Fibroblast of lung (primary cell): ENCODE measurements at regions not wholly inside any gene's neighbourhood (a gene's known extent, or its start where the extent isn't known, plus 50 kb on each side); places are given as distances from the start of the nearest gene placed in this dataset.
"Not testable (repeated sequence)": the region's sequence is repeated elsewhere in the genome, so short reads cannot be mapped to it uniquely, and the experiment has no call there.

Experiments
- DNase-seq, 2 donors: peaks; one replicate each; pipeline versions ENCODE4 v3.0.0 to v3.0.0-alpha.2; 2010; ENCODE audit warnings: low read depth in 2 of 2
- H2AFZ ChIP-seq: 2 replicates; pipeline ENCODE4 v1.5.1; 2012; ENCODE audit warnings: low read length, control low read depth, inconsistent platforms
- H3K27ac ChIP-seq: 2 replicates; pipeline ENCODE4 v1.5.1; 2011; ENCODE audit warnings: low read length, control low read depth; ENCODE audit not compliant: insufficient read depth
- H3K27me3 ChIP-seq: 2 replicates; pipeline ENCODE4 v1.5.1; 2011; ENCODE audit warnings: mild to moderate bottlenecking, low read length; ENCODE audit not compliant: control insufficient read depth, insufficient read depth
- H3K36me3 ChIP-seq: 2 replicates; pipeline ENCODE4 v1.5.1; 2011; ENCODE audit warnings: low read length; ENCODE audit not compliant: control insufficient read depth, insufficient read depth
- H3K4me1 ChIP-seq: 2 replicates; pipeline ENCODE4 v1.5.1; 2011; ENCODE audit warnings: low read length; ENCODE audit not compliant: control insufficient read depth, insufficient read depth; ENCODE audit errors: extremely low read depth
- H3K4me2 ChIP-seq: 2 replicates; pipeline ENCODE4 v1.5.1; 2011; ENCODE audit warnings: low read length, control low read depth; ENCODE audit not compliant: insufficient read depth; ENCODE audit errors: extremely low read depth
- H3K4me3 ChIP-seq, 4 experiments: fragments of 200-600 bp in 1 of 4; sonication (generic) in 1 of 4; replicated peaks in 1 of 4; 2 replicates each; pipeline ENCODE4 v1.5.1; 2011 to 2016; ENCODE audit warnings: low read length in 4 of 4, low read depth in 3 of 4, mild to moderate bottlenecking in 3 of 4, control low read depth in 2 of 4, inconsistent platforms in 1 of 4, mixed read lengths in 1 of 4; ENCODE audit not compliant: insufficient read depth in 1 of 4; ENCODE audit errors: control extremely low read depth in 1 of 4
- H3K79me2 ChIP-seq: 2 replicates; pipeline ENCODE4 v1.5.1; 2012; ENCODE audit warnings: mild to moderate bottlenecking, low read length, inconsistent platforms; ENCODE audit not compliant: control insufficient read depth, insufficient read depth
- H3K9ac ChIP-seq: 2 replicates; pipeline ENCODE4 v1.5.1; 2011; ENCODE audit warnings: mild to moderate bottlenecking, low read length, control low read depth; ENCODE audit not compliant: insufficient read depth
- H3K9me3 ChIP-seq: 2 replicates; pipeline ENCODE4 v1.5.1; 2012; ENCODE audit warnings: low read depth, low read length; ENCODE audit not compliant: control insufficient read depth, insufficient read depth
- H4K20me1 ChIP-seq: 2 replicates; pipeline ENCODE4 v1.5.1; 2011; ENCODE audit warnings: low read length; ENCODE audit not compliant: control insufficient read depth, insufficient read depth; ENCODE audit errors: extremely low read depth
- EZH2 ChIP-seq: IDR thresholded peaks from 2 replicates; pipeline ENCODE4 v1.5.1; 2012; ENCODE audit warnings: low read length, control low read depth, mild to moderate bottlenecking; ENCODE audit errors: missing control alignments
- TF ChIP-seq, protein P1 (sequence below), 2 donors: IDR thresholded peaks in 1 of 2; conservative IDR thresholded peaks in 1 of 2; 1 replicate in 1 of 2; 2 replicates in 1 of 2; pipeline ENCODE4 v1.5.1; 2011 to 2012; ENCODE audit warnings: low read length in 2 of 2, control low read depth in 1 of 2, inconsistent platforms in 1 of 2, low read depth in 1 of 2, mild to moderate bottlenecking in 1 of 2

GRCh38 chr16:88144028-88144511 lies 192.8 kb downstream of the BANP start:
- Histone ChIP-seq H3K4me1 (no peaks in the 10 kb centered on the region), H3K27me3 (peaks cover 3% of the 10 kb centered on the region), H3K4me2 (no peak overlapping the region), H3K36me3 (no peaks in the 10 kb centered on the region), H3K9ac (no peak overlapping the region), H3K79me2 (no peaks in the 10 kb centered on the region), H4K20me1 (no peaks in the 10 kb centered on the region), H3K27ac (no peak overlapping the region), H3K9me3 (no peaks in the 10 kb centered on the region), H3K4me3 (no peak overlapping the region), H2AFZ (no peak overlapping the region)
- DNase-seq = no peak
- TF ChIP-seq, protein P1, sequence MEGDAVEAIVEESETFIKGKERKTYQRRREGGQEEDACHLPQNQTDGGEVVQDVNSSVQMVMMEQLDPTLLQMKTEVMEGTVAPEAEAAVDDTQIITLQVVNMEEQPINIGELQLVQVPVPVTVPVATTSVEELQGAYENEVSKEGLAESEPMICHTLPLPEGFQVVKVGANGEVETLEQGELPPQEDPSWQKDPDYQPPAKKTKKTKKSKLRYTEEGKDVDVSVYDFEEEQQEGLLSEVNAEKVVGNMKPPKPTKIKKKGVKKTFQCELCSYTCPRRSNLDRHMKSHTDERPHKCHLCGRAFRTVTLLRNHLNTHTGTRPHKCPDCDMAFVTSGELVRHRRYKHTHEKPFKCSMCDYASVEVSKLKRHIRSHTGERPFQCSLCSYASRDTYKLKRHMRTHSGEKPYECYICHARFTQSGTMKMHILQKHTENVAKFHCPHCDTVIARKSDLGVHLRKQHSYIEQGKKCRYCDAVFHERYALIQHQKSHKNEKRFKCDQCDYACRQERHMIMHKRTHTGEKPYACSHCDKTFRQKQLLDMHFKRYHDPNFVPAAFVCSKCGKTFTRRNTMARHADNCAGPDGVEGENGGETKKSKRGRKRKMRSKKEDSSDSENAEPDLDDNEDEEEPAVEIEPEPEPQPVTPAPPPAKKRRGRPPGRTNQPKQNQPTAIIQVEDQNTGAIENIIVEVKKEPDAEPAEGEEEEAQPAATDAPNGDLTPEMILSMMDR (conservative IDR thresholded peaks at IDR 0.05 in 1 of 2, IDR thresholded peaks at IDR 0.05 in 1 of 2; ENCODE audit: low read depth in 1 of 2, low read length in 2 of 2) = no peak
- peak; percentile 36 for TF ChIP-seq EZH2

GRCh38 chr16:88145376-88145775 lies 194.1 kb downstream of the BANP start:
- not testable (repeated sequence) for H2AFZ ChIP-seq, H3K4me2 ChIP-seq, H3K9me3 ChIP-seq, H3K9ac ChIP-seq, H3K27ac ChIP-seq, H3K79me2 ChIP-seq, H3K27me3 ChIP-seq, H3K4me1 ChIP-seq, H4K20me1 ChIP-seq, H3K36me3 ChIP-seq, H3K4me3 ChIP-seq, DNase-seq
- TF ChIP-seq, protein P1 (conservative IDR thresholded peaks at IDR 0.05 in 1 of 2, IDR thresholded peaks at IDR 0.05 in 1 of 2; ENCODE audit: low read depth in 1 of 2, low read length in 2 of 2) = peak; percentile 6 to 26

GRCh38 chr16:88145824-88146405 lies 194.7 kb downstream of the BANP start:
- H3K4me3 ChIP-seq, H4K20me1 ChIP-seq, H3K27me3 ChIP-seq, H2AFZ ChIP-seq, H3K9me3 ChIP-seq, H3K4me2 ChIP-seq, H3K4me1 ChIP-seq, H3K9ac ChIP-seq, DNase-seq, H3K36me3 ChIP-seq, H3K79me2 ChIP-seq, H3K27ac ChIP-seq: not testable (repeated sequence)

GRCh38 chr16:88148078-88148477 lies 196.8 kb downstream of the BANP start:
- not testable (repeated sequence) for H3K4me3 ChIP-seq, H4K20me1 ChIP-seq, H3K4me2 ChIP-seq, DNase-seq, H3K9me3 ChIP-seq, H3K79me2 ChIP-seq, H3K4me1 ChIP-seq, H3K27ac ChIP-seq, H2AFZ ChIP-seq, H3K27me3 ChIP-seq, H3K9ac ChIP-seq, H3K36me3 ChIP-seq

GRCh38 chr16:88148682-88149081 lies 197.4 kb downstream of the BANP start:
- H3K4me1 ChIP-seq, DNase-seq, H3K4me2 ChIP-seq, H3K9me3 ChIP-seq, H3K4me3 ChIP-seq, H3K9ac ChIP-seq, H2AFZ ChIP-seq, H4K20me1 ChIP-seq, H3K27me3 ChIP-seq, H3K27ac ChIP-seq, H3K79me2 ChIP-seq, H3K36me3 ChIP-seq: not testable (repeated sequence)
